ENCODE measurements at regions not wholly inside any gene's neighbourhood (a gene's known extent, or its start where the extent isn't known, plus 50 kb on each side); places are given as distances from the start of the nearest gene placed in this dataset.

DNA sequence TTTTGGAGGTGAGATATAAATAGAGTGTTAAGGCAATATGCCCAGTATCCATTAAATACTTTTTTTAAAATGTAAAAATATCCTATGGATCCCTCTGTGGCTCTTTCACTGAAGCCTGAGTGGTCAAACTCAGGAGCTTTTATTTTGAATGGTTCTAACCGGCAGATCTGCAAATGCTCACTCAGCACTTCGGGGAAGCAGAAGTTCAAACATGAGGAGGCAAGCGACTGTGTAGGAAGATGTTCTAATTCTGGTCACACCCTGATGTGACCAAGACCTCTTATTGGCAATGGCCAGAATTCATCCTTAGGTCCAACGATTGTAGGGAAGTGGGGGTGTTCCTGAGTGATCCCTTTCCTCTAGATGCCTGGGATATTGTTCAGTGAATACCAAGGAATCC is 168.8 kb downstream of the CDCA7 start:
- TF ChIP-seq, protein P1, sequence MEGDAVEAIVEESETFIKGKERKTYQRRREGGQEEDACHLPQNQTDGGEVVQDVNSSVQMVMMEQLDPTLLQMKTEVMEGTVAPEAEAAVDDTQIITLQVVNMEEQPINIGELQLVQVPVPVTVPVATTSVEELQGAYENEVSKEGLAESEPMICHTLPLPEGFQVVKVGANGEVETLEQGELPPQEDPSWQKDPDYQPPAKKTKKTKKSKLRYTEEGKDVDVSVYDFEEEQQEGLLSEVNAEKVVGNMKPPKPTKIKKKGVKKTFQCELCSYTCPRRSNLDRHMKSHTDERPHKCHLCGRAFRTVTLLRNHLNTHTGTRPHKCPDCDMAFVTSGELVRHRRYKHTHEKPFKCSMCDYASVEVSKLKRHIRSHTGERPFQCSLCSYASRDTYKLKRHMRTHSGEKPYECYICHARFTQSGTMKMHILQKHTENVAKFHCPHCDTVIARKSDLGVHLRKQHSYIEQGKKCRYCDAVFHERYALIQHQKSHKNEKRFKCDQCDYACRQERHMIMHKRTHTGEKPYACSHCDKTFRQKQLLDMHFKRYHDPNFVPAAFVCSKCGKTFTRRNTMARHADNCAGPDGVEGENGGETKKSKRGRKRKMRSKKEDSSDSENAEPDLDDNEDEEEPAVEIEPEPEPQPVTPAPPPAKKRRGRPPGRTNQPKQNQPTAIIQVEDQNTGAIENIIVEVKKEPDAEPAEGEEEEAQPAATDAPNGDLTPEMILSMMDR (IDR thresholded peaks at IDR 0.05) = no peak
- TF ChIP-seq POLR2A (IDR thresholded peaks at IDR 0.05) = no peak
